Muscle of leg (tissue), 3 donors: ENCODE measurements at regions not wholly inside any gene's neighbourhood (a gene's known extent, or its start where the extent isn't known, plus 50 kb on each side); places are given as distances from the start of the nearest gene placed in this dataset.
A peak's percentile ranks its signal among the peaks of the same experiment; 100 is the strongest.

Experiments used
- DNase-seq: peaks from one replicate; pipeline ENCODE4 v3.0.0; 2013
- H3K27ac ChIP-seq: one replicate; pipeline ENCODE4 v1.5.1; 2013; ENCODE audit warnings: mild to moderate bottlenecking, low read length, control low read depth
- H3K27me3 ChIP-seq: one replicate; pipeline ENCODE4 v1.6.1; 2013; ENCODE audit warnings: low read length; ENCODE audit not compliant: control insufficient read depth, insufficient read depth
- H3K36me3 ChIP-seq: one replicate; pipeline ENCODE4 v1.6.1; 2013; ENCODE audit warnings: low read length; ENCODE audit not compliant: control insufficient read depth, insufficient read depth
- H3K4me1 ChIP-seq: one replicate; pipeline ENCODE4 v1.6.1; 2013; ENCODE audit warnings: low read length; ENCODE audit not compliant: control insufficient read depth, insufficient read depth
- H3K4me3 ChIP-seq: one replicate; pipeline ENCODE4 v1.5.1; 2013; ENCODE audit warnings: low read length, control low read depth
- H3K9me3 ChIP-seq: replicated peaks from 2 replicates; pipeline ENCODE4 v1.6.1; 2013; ENCODE audit warnings: low read depth, low read length; ENCODE audit not compliant: control insufficient read depth
- WGBS: methylation state at CpG from one replicate; pipeline ENCODE4 v1.1.5; 2013; ENCODE audit warnings: missing lambda C conversion rate; ENCODE audit not compliant: insufficient coverage; 5-methylcytosine and 5-hydroxymethylcytosine counted together

- H3K9me3 ChIP-seq: peaks cover 2% of the 10 kb centered on the region
- 50% methylated on average over 6 of the region's 7 CpGs for WGBS
- DNase-seq: no peak
- no peak overlapping the region for H3K4me3 ChIP-seq
- no peaks in the 10 kb centered on the region for H3K36me3 ChIP-seq
- peak overlapping the region; percentile 4 for H3K27ac ChIP-seq
- peaks cover 37% of the 10 kb centered on the region for H3K4me1 ChIP-seq
- H3K27me3 ChIP-seq: peaks cover 3% of the 10 kb centered on the region
Observed at GRCh38 chr12:124661341-124661740, 93.9 kb upstream of the NCOR2 start.

- 23% methylated on average over 17 of the region's 20 CpGs for WGBS
- no peaks in the 10 kb centered on the region for H3K36me3 ChIP-seq
- no peak overlapping the region for H3K4me3 ChIP-seq
- H3K9me3 ChIP-seq: no peaks in the 10 kb centered on the region
- H3K27ac ChIP-seq: no peak overlapping the region
- peaks cover 2% of the 10 kb centered on the region for H3K27me3 ChIP-seq
- peaks cover 42% of the 10 kb centered on the region for H3K4me1 ChIP-seq
- no peak for DNase-seq
Observed at GRCh38 chr12:124660851-124661250, 93.4 kb upstream of the NCOR2 start.

GRCh38 chr12:124658806-124659402 lies 91.5 kb upstream of the NCOR2 start:
- peaks cover 58% of the 10 kb centered on the region for H3K4me1 ChIP-seq
- H3K27me3 ChIP-seq: peaks cover 2% of the 10 kb centered on the region
- no peaks in the 10 kb centered on the region for H3K9me3 ChIP-seq
- WGBS: 97% methylated on average over 5 of the region's 8 CpGs
- H3K4me3 ChIP-seq: no peak overlapping the region
- no peaks in the 10 kb centered on the region for H3K36me3 ChIP-seq
- no peak for DNase-seq
- H3K27ac ChIP-seq: no peak overlapping the region

GRCh38 chr12:124658302-124658701 lies 90.9 kb upstream of the NCOR2 start:
- DNase-seq: no peak
- Histone ChIP-seq H3K9me3 (no peaks in the 10 kb centered on the region), H3K4me3 (no peak overlapping the region), H3K4me1 (peaks cover 56% of the 10 kb centered on the region), H3K36me3 (no peaks in the 10 kb centered on the region), H3K27me3 (peaks cover 2% of the 10 kb centered on the region), H3K27ac (no peak overlapping the region)
- 93% methylated on average over 3 of the region's 4 CpGs for WGBS

GRCh38 chr12:124656947-124657434 lies 89.6 kb upstream of the NCOR2 start:
- H3K27me3 ChIP-seq: peaks cover 2% of the 10 kb centered on the region
- no peak overlapping the region for H3K4me3 ChIP-seq
- no peak for DNase-seq
- WGBS: 50% methylated on average over 2 of the region's 8 CpGs
- H3K36me3 ChIP-seq: no peaks in the 10 kb centered on the region
- H3K27ac ChIP-seq: no peak overlapping the region
- peaks cover 66% of the 10 kb centered on the region for H3K4me1 ChIP-seq
- H3K9me3 ChIP-seq: no peaks in the 10 kb centered on the region

- whole genome bisulfite sequencing: 17% methylated on average over 14 of the region's 20 CpGs
- Histone ChIP-seq H3K4me3 (no peak overlapping the region), H3K9me3 (no peaks in the 10 kb centered on the region), H3K4me1 (peaks cover 69% of the 10 kb centered on the region), H3K27ac (peak overlapping the region; percentile 94), H3K27me3 (peaks cover 2% of the 10 kb centered on the region), H3K36me3 (no peaks in the 10 kb centered on the region)
- peak; percentile 98 for DNase-seq
Observed at GRCh38 chr12:124655698-124656516, 88.5 kb upstream of the NCOR2 start.

GRCh38 chr12:124655048-124655697 lies 87.8 kb upstream of the NCOR2 start:
- peak; percentile 90 for DNase-seq
- peaks cover 69% of the 10 kb centered on the region for H3K4me1 ChIP-seq

GRCh38 chr12:124654666-124655047 lies 87.2 kb upstream of the NCOR2 start:
- Histone ChIP-seq H3K4me3 (no peak overlapping the region), H3K4me1 (peaks cover 65% of the 10 kb centered on the region)
- 52% methylated on average over 8 of the region's 13 CpGs for WGBS

More at GRCh38 chr12:124655048-124655697, 87.8 kb upstream of the NCOR2 start:
- H3K27ac ChIP-seq: peak overlapping the region; percentile 94
- H3K27me3 ChIP-seq: peaks cover 2% of the 10 kb centered on the region
- H3K4me3 ChIP-seq: no peak overlapping the region
- no peaks in the 10 kb centered on the region for H3K36me3 ChIP-seq
- 15% methylated on average over 4 of the region's 18 CpGs for WGBS
- H3K9me3 ChIP-seq: peaks cover 1% of the 10 kb centered on the region

GRCh38 chr12:124653169-124653931 lies 85.9 kb upstream of the NCOR2 start:
- Histone ChIP-seq H3K9me3 (peaks cover 11% of the 10 kb centered on the region), H3K27me3 (no peaks in the 10 kb centered on the region), H3K27ac (peak overlapping the region; percentile 75), H3K4me1 (peaks cover 65% of the 10 kb centered on the region), H3K36me3 (no peaks in the 10 kb centered on the region), H3K4me3 (no peak overlapping the region)
- DNase-seq: peak; percentile 77
- 26% methylated on average over 6 of the region's 19 CpGs for WGBS

More at GRCh38 chr12:124654666-124655047, 87.2 kb upstream of the NCOR2 start:
- no peak for DNase-seq
- peaks cover 3% of the 10 kb centered on the region for H3K9me3 ChIP-seq
- H3K27me3 ChIP-seq: peaks cover 2% of the 10 kb centered on the region
- H3K27ac ChIP-seq: peak overlapping the region; percentile 94
- H3K36me3 ChIP-seq: no peaks in the 10 kb centered on the region
